Stimulated activated CD4-positive, alpha-beta T cell treated with anti-CD3 and anti-CD28 coated beads, TNF-alpha, amount 100 ng/mL, for 48 hours (primary cell): ENCODE measurements at regions not wholly inside any gene's neighbourhood (a gene's known extent, or its start where the extent isn't known, plus 50 kb on each side); places are given as distances from the start of the nearest gene placed in this dataset.
"Not testable (repeated sequence)": the region's sequence is repeated elsewhere in the genome, so short reads cannot be mapped to it uniquely, and the experiment has no call there.

Source experiments
- DNase-seq, 3 donors: peaks; one replicate each; pipeline ENCODE4 v3.0.0-alpha.2; 2020; ENCODE audit warnings: low read depth in 3 of 3

DNA sequence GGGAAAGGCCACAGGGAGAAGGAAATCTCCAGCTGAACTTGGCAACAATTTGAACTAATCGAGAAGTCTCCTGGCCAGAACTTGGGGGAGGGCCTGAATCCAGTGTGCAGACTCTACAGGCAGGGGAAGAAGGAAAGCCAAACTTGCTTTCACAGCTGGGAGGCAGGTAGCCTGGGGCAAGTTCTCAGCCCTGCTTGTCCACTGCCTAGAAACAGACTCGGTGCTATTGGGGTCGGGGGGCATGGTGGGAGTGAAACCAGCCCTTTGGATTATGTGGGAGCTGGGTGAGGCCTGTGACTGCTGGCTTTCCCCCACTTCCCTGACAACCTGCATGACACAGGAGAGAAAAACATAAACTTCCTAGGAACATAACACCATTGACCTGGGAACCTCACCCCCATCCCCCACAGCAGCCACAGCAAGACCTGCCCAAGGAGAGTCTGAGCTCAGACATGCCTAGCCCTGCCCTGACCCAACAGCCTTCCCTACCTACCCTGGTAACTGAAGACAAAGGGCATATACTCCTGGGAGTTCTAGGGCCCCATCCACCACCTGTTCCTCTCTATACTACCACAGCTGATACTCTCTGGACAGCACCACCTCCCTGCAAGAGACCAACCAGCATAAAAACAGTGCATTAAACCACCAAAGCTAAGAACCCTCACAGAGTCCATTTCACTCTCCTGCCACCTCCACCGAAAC lies 103.7 kb upstream of the MNS1 start:
- DNase-seq = no peak

DNA sequence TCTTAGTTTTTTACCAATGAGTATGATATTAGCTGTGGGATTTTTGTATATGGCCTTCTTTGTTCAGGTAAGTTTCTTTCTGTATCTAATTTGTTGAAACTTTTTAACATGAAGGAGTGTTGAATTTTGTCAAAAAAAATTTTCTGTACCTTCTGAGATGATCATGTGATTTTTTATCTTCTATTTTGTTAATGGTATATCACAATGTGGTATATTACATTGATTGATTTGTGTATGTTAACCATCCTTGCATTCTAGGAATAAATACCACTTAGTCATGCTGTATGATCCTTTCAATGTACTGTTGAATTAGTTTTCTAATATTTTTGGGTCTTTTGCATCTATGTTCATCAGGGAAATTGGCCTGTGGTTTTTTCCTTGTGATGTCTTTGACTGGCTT lies 92.5 kb upstream of the MNS1 start:
- DNase-seq = no peak

DNA sequence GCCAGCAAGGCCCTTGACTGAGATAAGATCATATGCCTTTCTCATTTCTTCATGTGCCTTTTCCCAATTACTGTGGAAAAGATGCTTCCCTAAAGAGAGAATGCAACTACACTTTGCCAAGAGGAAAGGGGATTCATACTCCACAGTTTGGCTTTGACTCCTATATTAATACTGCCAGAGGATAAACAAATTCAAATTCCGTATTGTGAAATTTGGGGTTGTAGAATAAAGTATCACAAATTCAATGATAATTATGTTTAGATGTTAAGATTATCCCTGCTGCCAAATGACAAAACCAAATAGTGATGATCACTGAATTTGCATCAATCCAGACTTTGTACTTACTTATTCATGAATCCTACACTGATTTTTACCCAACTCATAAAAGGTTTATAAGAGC lies 88.5 kb upstream of the MNS1 start:
- DNase-seq = no peak

DNA sequence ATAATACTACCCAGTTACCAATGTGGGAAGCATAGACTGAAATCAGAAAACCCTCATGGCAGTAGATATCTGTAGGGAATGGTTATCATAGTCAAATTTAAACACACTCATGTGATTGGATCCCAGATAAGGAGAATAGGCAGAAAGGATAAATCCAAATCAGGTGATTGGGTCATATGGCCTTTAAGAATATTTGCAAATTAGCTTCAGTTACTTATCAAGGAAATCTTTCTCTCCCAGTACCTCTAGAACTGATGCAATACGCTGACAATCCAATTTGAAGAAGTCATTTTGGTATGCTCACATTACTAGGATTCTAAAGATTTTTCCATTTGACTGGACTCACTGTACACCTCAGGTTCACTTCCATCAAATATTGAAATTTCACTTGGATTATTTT lies 87.7 kb upstream of the MNS1 start:
- DNase-seq = no peak

DNA sequence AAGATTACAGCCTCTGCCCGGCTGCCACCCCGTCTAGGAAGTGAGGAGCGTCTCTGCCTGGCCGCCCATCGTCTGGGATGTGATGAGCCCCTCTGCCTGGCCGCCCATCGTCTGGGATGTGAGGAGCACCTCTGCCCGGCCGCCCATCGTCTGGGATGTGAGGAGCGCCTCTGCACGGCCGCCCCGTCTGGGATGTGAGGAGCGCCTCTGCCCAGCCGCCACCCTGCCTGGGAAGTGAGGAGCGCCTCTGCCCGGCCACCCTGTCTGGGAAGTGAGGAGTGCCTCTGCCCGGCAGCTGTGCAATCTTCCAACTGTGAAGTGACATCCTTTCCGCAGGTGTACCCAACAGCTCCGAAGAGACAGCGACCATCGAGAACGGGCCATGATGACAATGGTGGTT lies 75.6 kb upstream of the MNS1 start:
- not testable (repeated sequence) for DNase-seq

DNA sequence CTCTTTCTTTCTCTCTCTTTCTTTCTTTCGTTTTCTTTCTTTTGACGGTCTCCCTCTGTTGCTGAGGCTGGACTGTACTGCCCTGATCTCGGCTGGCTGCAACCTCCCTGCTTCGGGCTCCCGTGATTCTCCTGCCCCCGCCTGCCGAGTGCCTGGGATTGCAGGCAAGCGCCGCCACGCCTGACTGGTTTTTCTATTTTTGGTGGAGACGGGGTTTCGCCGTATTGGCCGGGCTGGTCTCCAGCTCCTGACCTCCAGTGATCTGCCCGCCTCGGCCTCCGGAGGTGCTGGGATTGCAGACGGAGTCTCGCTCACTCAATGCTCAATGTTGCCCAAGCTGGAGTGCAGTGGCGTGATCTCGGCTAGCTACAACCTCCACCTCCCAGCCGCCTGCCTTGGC lies 75.2 kb upstream of the MNS1 start:
- not testable (repeated sequence) for DNase-seq

DNA sequence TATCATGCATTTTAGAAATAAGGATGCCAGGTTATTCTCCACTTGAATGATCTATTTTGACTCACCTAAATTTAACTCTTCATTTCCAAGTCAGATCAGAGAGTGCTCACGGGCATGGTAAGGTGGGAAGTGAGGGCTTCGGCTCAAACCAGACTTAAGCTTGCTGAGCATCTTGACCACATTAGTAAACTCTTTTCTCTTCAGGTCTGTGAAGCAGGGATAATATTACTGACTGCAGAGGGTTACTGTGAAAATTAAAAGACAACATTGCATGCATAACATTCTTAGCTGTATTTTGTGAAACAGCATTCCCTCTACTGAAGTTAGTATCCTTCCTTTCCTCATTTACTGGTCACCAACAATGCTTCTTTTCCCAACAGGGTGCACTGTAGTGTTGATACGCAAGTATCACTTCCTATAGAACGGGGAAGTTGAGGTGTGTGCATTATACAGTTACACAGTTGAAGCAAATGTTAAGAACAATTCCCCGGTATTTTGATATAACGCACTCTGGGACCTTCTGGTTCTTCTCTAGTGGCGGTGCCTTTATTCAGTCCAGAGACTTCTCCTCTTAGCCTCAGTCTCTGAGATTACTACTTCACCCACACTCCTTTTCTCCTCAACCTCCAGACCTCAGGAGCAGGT lies 74.1 kb upstream of the MNS1 start:
- no peak for DNase-seq

DNA sequence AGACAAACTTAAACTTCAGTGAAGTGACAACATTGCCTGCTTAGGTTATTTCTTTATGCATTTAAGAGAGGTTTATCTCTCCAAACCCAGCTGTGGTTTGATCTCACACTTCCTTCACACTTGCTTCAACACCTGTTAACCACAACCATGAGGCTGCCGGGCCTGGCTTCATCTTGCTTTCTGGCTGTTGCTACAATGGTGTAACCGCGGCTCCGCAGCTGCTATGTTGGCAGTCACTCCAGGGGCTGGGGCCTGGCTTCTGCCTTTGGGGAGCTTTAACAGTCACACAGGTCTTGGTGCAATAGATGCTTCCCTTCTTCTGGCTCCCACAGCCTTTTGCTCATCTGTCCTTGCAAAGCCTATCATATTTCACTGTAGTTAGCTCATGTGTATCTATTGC lies 72.9 kb upstream of the MNS1 start:
- peak in 1 of 3 donors; percentile 8 for DNase-seq

DNA sequence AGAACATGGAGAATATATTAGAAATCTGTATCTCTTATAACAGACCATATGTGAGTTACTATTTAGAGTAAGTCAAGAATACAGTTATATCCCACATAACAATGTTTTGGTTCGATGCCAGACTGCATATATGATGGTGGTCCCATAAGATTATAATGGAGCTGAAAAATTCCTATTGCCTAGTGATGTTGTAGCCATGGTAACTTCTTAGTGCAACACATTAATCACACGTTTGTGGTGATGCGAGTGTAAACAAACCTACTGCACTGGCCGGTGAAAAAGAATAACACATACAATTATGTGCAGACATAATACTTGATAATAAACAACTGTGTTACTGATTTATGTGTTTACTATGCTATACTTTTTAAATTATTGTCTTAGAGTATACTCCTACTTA lies 69.8 kb upstream of the MNS1 start:
- no peak for DNase-seq

DNA sequence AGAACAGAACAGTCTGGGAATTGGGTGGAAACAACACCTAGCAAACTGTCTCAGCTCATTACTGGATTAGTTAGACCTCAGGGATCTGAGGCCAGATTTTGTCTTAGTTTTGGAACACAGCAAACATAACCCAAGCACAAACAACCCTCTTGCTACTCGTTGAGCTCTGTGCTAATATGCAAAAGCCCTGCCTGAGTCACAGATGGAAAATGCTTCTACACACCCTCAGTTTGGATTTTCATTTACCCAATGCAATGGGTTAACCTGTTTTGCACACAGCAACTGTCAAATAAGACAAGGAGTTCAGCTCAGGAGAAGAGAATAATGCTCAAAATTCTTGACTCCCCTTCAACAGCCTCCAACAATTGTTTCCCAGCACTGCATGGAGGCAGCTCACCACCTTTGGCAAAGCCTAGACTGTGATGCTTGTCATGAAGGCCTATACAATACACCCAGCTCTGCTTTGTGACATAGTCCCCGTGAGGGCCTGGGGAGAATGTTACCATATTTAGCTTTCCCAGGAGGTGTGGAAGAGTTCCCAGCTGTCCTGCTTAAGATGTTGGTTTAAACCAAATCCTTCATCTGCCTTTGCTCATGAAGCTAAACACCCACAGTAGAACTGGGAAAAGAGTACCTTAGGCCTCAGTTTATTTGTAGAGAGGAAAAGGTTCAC lies 68.9 kb upstream of the MNS1 start:
- no peak for DNase-seq

DNA sequence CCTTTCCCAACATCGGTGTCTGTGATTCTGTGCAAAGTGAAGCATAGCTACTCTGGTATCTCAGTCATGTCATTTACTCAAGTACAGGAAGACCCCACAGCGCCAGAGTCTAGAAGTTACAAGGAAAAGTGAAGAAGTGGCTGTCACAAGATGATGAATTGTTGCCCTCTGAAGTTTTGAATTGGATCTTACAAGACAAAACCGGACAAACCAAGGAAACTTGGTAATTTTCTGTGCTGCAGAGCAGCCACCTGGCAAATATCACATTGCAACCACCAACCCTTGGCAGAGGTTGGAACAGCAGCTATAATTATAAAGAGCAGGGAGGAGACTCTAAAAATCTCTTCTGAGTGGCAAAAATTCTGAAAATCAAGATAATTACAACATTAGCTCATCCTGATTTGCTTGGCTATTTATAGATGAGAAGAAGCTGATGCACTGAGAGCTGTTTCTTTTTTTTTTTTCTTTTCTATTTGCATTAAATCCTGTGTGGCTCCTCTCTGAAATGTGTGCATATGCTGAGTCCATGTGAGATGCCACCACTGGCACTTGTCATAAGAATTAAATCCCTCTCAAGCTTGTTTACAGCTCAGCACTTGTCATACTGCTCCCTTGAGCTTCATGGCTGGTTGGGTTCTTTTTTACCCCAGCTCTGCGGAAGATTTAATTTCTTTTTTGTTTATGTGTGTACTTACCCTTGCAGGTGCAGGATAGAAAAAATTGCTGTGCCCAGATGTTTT lies 68.0 kb upstream of the MNS1 start:
- DNase-seq = no peak

DNA sequence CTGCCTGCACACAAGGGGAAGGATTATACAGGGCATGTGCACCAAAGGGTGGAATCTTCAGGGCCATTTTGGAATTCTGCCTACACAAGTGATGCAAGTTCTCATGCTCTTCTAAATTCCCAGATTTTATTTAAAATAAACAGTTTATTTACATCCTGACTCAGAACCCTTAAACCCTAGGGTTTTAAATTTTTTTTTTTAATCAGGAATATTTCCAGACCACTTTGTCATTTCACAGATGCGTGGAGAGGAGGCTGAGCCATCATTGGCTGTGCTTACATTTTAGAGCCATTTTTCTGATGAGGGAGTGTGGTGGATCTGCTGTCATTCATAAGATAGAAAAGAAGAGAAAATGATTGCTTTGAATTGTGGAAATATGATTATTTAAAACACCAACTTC lies 65.2 kb upstream of the MNS1 start:
- no peak for DNase-seq

DNA sequence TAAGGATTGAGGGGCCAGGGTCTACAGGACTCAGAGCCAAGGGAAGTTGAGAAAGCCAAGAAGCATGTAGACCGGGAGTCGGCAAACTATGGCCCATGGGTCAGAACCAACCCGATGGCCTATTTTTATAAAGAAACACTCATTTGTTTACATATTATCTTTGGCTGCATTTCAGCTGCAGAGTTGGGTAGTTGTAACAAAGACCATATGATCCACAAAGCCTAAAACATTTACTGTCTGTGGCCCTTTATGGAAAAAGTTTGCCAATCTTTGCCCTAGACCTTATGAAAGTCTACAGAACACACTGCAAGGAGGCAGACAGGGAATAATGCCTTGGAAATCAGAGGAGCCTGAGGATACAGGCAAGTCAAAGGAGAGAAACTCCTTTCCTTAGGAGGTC lies 63.2 kb upstream of the MNS1 start:
- no peak for DNase-seq

DNA sequence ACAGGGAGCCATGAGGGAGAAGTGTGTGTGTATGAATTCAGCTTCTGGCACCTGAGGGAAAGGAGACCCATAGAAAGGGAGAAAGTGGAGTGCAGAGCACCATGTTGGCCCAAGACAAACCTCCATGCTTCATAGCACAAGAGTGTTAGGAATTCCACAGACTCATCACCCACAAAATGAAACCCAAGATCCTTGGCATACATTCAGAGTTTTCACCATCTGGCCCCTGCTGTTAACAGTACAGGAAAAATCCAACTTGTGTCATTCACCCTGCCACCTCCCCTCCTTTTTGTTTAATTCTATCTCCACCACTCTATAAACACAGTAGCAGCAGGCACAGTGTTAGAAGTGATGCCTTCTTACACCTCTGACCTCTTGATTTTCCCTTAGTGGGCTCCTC lies 60.0 kb upstream of the MNS1 start:
- no peak for DNase-seq

DNA sequence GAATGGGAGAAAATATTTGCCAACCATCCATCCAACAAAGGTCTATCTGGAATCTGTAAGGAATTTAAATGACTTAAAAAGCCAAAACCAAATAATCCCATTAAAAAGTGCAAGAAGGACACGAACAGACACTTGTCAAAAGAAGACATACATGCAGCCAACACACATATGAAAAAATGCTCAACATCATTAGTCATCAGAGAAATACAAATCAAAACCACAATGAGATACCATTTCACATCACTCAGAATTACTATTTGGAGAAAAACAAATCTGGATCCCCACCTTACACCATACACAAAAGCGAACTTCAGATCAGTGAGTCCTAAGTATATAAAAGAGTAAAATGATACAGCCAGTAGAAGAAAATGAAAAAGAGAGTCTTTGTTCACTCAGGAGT lies 58.6 kb upstream of the MNS1 start:
- DNase-seq = no peak

DNA sequence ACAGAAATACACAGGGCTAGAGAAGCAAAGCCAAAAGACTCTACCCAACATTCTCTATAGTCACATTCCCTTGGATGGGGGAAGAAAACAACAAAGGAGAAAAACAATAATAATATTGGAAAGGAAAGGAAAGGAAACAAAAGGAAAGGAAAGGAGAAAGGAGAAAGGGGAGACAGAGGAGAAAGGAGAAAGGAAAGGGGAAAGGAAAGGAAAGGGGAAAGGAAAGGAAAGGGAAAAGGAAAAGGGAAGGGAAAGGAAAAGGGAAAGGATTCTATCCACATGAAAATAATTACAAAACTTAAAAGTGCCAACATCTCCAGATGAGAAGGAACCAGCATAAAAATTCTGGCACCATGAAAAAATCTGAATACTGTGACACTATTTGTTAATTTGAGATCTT lies 54.1 kb upstream of the MNS1 start:
- DNase-seq = no peak
